ENCODE measurements at regions not wholly inside any gene's neighbourhood (a gene's known extent, or its start where the extent isn't known, plus 50 kb on each side); places are given as distances from the start of the nearest gene placed in this dataset.

GRCh38 chr2:22124003-22124402 lies 1000.2 kb downstream of the TDRD15 start:
- TF ChIP-seq, protein P1, sequence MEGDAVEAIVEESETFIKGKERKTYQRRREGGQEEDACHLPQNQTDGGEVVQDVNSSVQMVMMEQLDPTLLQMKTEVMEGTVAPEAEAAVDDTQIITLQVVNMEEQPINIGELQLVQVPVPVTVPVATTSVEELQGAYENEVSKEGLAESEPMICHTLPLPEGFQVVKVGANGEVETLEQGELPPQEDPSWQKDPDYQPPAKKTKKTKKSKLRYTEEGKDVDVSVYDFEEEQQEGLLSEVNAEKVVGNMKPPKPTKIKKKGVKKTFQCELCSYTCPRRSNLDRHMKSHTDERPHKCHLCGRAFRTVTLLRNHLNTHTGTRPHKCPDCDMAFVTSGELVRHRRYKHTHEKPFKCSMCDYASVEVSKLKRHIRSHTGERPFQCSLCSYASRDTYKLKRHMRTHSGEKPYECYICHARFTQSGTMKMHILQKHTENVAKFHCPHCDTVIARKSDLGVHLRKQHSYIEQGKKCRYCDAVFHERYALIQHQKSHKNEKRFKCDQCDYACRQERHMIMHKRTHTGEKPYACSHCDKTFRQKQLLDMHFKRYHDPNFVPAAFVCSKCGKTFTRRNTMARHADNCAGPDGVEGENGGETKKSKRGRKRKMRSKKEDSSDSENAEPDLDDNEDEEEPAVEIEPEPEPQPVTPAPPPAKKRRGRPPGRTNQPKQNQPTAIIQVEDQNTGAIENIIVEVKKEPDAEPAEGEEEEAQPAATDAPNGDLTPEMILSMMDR (IDR thresholded peaks at IDR 0.05; ENCODE audit: low read depth, low read length): no peak
- TF ChIP-seq EZH2phosphoT487 (IDR thresholded peaks at IDR 0.05; ENCODE audit: low read depth): no peak
